Rectal smooth muscle tissue (tissue), 1 donor: ENCODE measurements at regions not wholly inside any gene's neighbourhood (a gene's known extent, or its start where the extent isn't known, plus 50 kb on each side); places are given as distances from the start of the nearest gene placed in this dataset.

Experiments
- H3K27ac ChIP-seq: one replicate; pipeline ENCODE4 v1.7.0; 2013; ENCODE audit warnings: low read depth, low read length, inconsistent platforms
- H3K27me3 ChIP-seq: one replicate; pipeline ENCODE4 v1.7.0; 2013; ENCODE audit warnings: low read length; ENCODE audit not compliant: control insufficient read depth, insufficient read depth
- H3K36me3 ChIP-seq: one replicate; pipeline ENCODE4 v1.7.0; 2013; ENCODE audit warnings: low read length; ENCODE audit not compliant: control insufficient read depth, insufficient read depth
- H3K4me1 ChIP-seq: one replicate; pipeline ENCODE4 v1.7.0; 2013; ENCODE audit warnings: low read length; ENCODE audit not compliant: control insufficient read depth, insufficient read depth
- H3K4me3 ChIP-seq: one replicate; pipeline ENCODE4 v1.7.0; 2013; ENCODE audit warnings: low read length
- H3K9ac ChIP-seq: one replicate; pipeline ENCODE4 v1.7.0; 2013; ENCODE audit warnings: low read length

GRCh38 chr16:49093939-49094338 is 187.7 kb downstream of the CBLN1 start:
- Histone ChIP-seq H3K36me3 (no peaks in the 10 kb centered on the region), H3K9ac (no peak overlapping the region), H3K4me3 (no peak overlapping the region), H3K4me1 (no peaks in the 10 kb centered on the region), H3K27me3 (no peaks in the 10 kb centered on the region), H3K27ac (no peak overlapping the region)

- H3K4me3 ChIP-seq: no peak overlapping the region
- no peak overlapping the region for H3K27ac ChIP-seq
- H3K9ac ChIP-seq: no peak overlapping the region
- no peaks in the 10 kb centered on the region for H3K36me3 ChIP-seq
- no peaks in the 10 kb centered on the region for H3K4me1 ChIP-seq
- no peaks in the 10 kb centered on the region for H3K27me3 ChIP-seq
These were observed 188.9 kb downstream of the CBLN1 start for GRCh38 chr16:49092704-49093103.

- no peak overlapping the region for H3K27ac ChIP-seq
- H3K4me3 ChIP-seq: no peak overlapping the region
- no peaks in the 10 kb centered on the region for H3K27me3 ChIP-seq
- no peaks in the 10 kb centered on the region for H3K36me3 ChIP-seq
- no peak overlapping the region for H3K9ac ChIP-seq
- H3K4me1 ChIP-seq: peaks cover 2% of the 10 kb centered on the region
These were observed 192.1 kb downstream of the CBLN1 start for GRCh38 chr16:49089533-49089932.

GRCh38 chr16:49089039-49089438 is 192.6 kb downstream of the CBLN1 start:
- Histone ChIP-seq H3K27ac (no peak overlapping the region), H3K27me3 (no peaks in the 10 kb centered on the region), H3K4me1 (peaks cover 2% of the 10 kb centered on the region), H3K4me3 (no peak overlapping the region), H3K36me3 (no peaks in the 10 kb centered on the region), H3K9ac (no peak overlapping the region)

- Histone ChIP-seq H3K27ac (no peak overlapping the region), H3K27me3 (no peaks in the 10 kb centered on the region), H3K4me3 (no peak overlapping the region), H3K9ac (no peak overlapping the region), H3K4me1 (peaks cover 2% of the 10 kb centered on the region), H3K36me3 (no peaks in the 10 kb centered on the region)
These were observed 196.0 kb downstream of the CBLN1 start for GRCh38 chr16:49085686-49086085.

- Histone ChIP-seq H3K9ac (no peak overlapping the region), H3K27ac (no peak overlapping the region), H3K27me3 (no peaks in the 10 kb centered on the region), H3K36me3 (no peaks in the 10 kb centered on the region), H3K4me1 (peaks cover 2% of the 10 kb centered on the region), H3K4me3 (no peak overlapping the region)
These were observed 196.8 kb downstream of the CBLN1 start for GRCh38 chr16:49084628-49085390.

GRCh38 chr16:49081554-49081953 is 200.1 kb downstream of the CBLN1 start:
- no peak overlapping the region for H3K9ac ChIP-seq

GRCh38 chr16:49081086-49081485 is 200.6 kb downstream of the CBLN1 start:
- H3K27me3 ChIP-seq: no peaks in the 10 kb centered on the region
- H3K36me3 ChIP-seq: no peaks in the 10 kb centered on the region
- H3K27ac ChIP-seq: no peak overlapping the region
- no peak overlapping the region for H3K4me3 ChIP-seq
- H3K4me1 ChIP-seq: peaks cover 2% of the 10 kb centered on the region
- no peak overlapping the region for H3K9ac ChIP-seq

More at GRCh38 chr16:49081554-49081953, 200.1 kb downstream of the CBLN1 start:
- Histone ChIP-seq H3K27me3 (no peaks in the 10 kb centered on the region), H3K4me3 (no peak overlapping the region), H3K36me3 (no peaks in the 10 kb centered on the region), H3K27ac (no peak overlapping the region), H3K4me1 (peaks cover 2% of the 10 kb centered on the region)

- no peaks in the 10 kb centered on the region for H3K36me3 ChIP-seq
- H3K4me3 ChIP-seq: no peak overlapping the region
- no peaks in the 10 kb centered on the region for H3K4me1 ChIP-seq
- H3K27me3 ChIP-seq: no peaks in the 10 kb centered on the region
- no peak overlapping the region for H3K9ac ChIP-seq
- H3K27ac ChIP-seq: no peak overlapping the region
These were observed 203.1 kb downstream of the CBLN1 start for GRCh38 chr16:49078571-49078970.

- Histone ChIP-seq H3K27ac (no peak overlapping the region), H3K36me3 (no peaks in the 10 kb centered on the region), H3K9ac (no peak overlapping the region), H3K4me1 (no peaks in the 10 kb centered on the region), H3K27me3 (no peaks in the 10 kb centered on the region), H3K4me3 (no peak overlapping the region)
These were observed 203.5 kb downstream of the CBLN1 start for GRCh38 chr16:49078104-49078503.

- H3K9ac ChIP-seq: no peak overlapping the region
- H3K27me3 ChIP-seq: no peaks in the 10 kb centered on the region
- H3K27ac ChIP-seq: no peak overlapping the region
- H3K4me3 ChIP-seq: no peak overlapping the region
- no peaks in the 10 kb centered on the region for H3K4me1 ChIP-seq
- no peaks in the 10 kb centered on the region for H3K36me3 ChIP-seq
These were observed 205.9 kb downstream of the CBLN1 start for GRCh38 chr16:49075709-49076108.

- no peak overlapping the region for H3K9ac ChIP-seq
- H3K36me3 ChIP-seq: no peaks in the 10 kb centered on the region
- H3K4me3 ChIP-seq: no peak overlapping the region
- H3K27ac ChIP-seq: no peak overlapping the region
- no peaks in the 10 kb centered on the region for H3K27me3 ChIP-seq
- no peaks in the 10 kb centered on the region for H3K4me1 ChIP-seq
These were observed 213.4 kb downstream of the CBLN1 start for GRCh38 chr16:49068224-49068623.

- Histone ChIP-seq H3K4me1 (no peaks in the 10 kb centered on the region), H3K36me3 (no peaks in the 10 kb centered on the region), H3K27me3 (no peaks in the 10 kb centered on the region), H3K4me3 (no peak overlapping the region), H3K9ac (no peak overlapping the region), H3K27ac (no peak overlapping the region)
These were observed 213.9 kb downstream of the CBLN1 start for GRCh38 chr16:49067776-49068175.
